ENCODE measurements at regions not wholly inside any gene's neighbourhood (a gene's known extent, or its start where the extent isn't known, plus 50 kb on each side); places are given as distances from the start of the nearest gene placed in this dataset.

DNA sequence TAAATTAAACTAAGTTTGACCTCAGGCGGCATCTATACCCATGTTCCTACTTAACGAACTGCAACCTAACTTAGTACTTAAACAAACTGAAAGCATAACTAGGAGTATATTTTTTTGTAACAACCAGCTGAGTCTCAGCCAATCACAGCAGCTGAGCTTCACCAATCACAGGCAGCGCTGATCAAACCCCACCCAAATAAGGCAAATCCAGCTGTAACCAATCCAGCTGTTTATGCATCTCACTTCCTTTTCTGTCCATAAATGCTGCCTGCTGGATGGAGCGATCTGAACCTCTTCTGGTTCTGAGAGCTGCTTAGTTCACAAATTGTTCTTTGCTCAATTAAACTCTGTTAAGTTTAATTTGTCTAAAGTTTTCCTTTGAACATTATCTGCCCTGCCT, 131.3 kb downstream of the PMP22 start:
- Histone ChIP-seq H3K27ac (ENCODE audit: low read length) (no peak overlapping the region), H3K27me3 (ENCODE audit: control insufficient read depth, insufficient read depth, low read length) (no peaks in the 10 kb centered on the region), H3K4me1 (ENCODE audit: control insufficient read depth, insufficient read depth, low read length) (no peaks in the 10 kb centered on the region), H3K4me3 (ENCODE audit: low read length) (no peak overlapping the region), H3K9me3 (ENCODE audit: control insufficient read depth, insufficient read depth, low read length) (no peaks in the 10 kb centered on the region), H3K36me3 (ENCODE audit: control insufficient read depth, insufficient read depth, low read length) (no peaks in the 10 kb centered on the region)
- intact Hi-C loops (cut with micrococcal nuclease), result no loop called here
- no peak overlapping the region for H3K27ac Mint-ChIP-seq
- no peaks in the 10 kb centered on the region for H3K36me3 Mint-ChIP-seq
- TF ChIP-seq, protein P1, sequence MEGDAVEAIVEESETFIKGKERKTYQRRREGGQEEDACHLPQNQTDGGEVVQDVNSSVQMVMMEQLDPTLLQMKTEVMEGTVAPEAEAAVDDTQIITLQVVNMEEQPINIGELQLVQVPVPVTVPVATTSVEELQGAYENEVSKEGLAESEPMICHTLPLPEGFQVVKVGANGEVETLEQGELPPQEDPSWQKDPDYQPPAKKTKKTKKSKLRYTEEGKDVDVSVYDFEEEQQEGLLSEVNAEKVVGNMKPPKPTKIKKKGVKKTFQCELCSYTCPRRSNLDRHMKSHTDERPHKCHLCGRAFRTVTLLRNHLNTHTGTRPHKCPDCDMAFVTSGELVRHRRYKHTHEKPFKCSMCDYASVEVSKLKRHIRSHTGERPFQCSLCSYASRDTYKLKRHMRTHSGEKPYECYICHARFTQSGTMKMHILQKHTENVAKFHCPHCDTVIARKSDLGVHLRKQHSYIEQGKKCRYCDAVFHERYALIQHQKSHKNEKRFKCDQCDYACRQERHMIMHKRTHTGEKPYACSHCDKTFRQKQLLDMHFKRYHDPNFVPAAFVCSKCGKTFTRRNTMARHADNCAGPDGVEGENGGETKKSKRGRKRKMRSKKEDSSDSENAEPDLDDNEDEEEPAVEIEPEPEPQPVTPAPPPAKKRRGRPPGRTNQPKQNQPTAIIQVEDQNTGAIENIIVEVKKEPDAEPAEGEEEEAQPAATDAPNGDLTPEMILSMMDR (IDR thresholded peaks at IDR 0.05), result no peak
- H3K4me1 Mint-ChIP-seq, result no peaks in the 10 kb centered on the region
- no peak overlapping the region for H3K4me3 Mint-ChIP-seq
- 95% methylated on average over 4 of the region's 4 CpGs for WGBS (ENCODE audit: insufficient coverage)
- ATAC-seq, result no peak
- H3K9me3 Mint-ChIP-seq, result no peaks in the 10 kb centered on the region
- no peak for DNase-seq
- H3K27me3 Mint-ChIP-seq (ENCODE audit: low read depth in 2 of 2), result peaks cover 3 to 24% of the 10 kb centered on the region in 2 donors

DNA sequence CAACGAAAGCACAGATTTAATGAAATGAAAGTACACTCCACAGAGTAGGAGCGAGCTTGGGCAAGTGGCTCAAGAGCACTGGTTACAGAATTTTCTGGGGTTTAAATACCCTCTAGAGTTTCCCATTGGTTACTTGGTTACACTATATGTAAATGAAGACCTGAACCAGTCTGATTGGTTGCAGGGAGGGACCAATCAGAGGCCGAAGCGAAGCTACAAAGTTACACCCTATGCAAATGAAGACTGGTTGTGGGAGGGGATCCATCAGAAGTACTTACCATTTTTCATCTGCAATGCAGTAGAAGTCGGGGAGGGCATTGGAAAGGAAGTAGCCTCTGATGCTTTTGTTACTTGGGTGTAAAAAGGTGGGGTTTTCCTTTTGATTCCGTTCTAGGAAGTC, 132.0 kb downstream of the PMP22 start:
- Histone ChIP-seq H3K36me3 (ENCODE audit: control insufficient read depth, insufficient read depth, low read length) (no peaks in the 10 kb centered on the region), H3K4me3 (ENCODE audit: low read length) (no peak overlapping the region), H3K9me3 (ENCODE audit: control insufficient read depth, insufficient read depth, low read length) (no peaks in the 10 kb centered on the region), H3K27me3 (ENCODE audit: control insufficient read depth, insufficient read depth, low read length) (no peaks in the 10 kb centered on the region), H3K27ac (ENCODE audit: low read length) (no peak overlapping the region), H3K4me1 (ENCODE audit: control insufficient read depth, insufficient read depth, low read length) (no peaks in the 10 kb centered on the region)
- ATAC-seq (no peak), DNase-seq (no peak)
- Mint-ChIP-seq H3K36me3 (no peaks in the 10 kb centered on the region), H3K9me3 (no peaks in the 10 kb centered on the region), H3K4me1 (no peaks in the 10 kb centered on the region), H3K27ac (no peak overlapping the region), H3K4me3 (no peak overlapping the region), H3K27me3 (ENCODE audit: low read depth in 2 of 2) (peaks cover 3 to 24% of the 10 kb centered on the region in 2 donors)
- TF ChIP-seq, protein P1 (IDR thresholded peaks at IDR 0.05), result no peak
- 94% methylated on average over 4 of the region's 6 CpGs for WGBS (ENCODE audit: insufficient coverage)
- intact Hi-C loops (cut with micrococcal nuclease), result no loop called here

DNA sequence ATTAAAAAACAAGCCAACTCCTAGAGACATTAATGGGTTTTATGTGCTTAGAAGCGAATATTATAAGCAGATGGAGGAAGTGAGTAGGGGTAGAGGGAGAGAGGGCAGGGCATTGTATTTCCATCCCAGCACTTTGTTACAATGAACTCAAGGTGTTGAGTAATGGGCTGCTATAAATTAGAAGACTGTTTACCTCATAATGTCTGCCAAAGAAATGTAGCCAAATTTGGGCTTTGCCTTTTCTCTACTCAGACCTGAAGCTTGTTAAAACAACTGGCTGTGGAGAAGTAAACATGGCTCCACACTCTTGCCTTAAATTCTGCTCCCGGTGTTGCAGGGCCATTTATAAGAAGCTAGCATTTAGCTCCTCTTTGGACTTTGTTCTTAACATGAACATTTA, 134.7 kb downstream of the PMP22 start:
- Mint-ChIP-seq H3K27me3 (ENCODE audit: low read depth in 2 of 2) (peaks cover 3 to 12% of the 10 kb centered on the region in 2 donors), H3K27ac (no peak overlapping the region), H3K36me3 (no peaks in the 10 kb centered on the region), H3K4me1 (no peaks in the 10 kb centered on the region), H3K9me3 (no peaks in the 10 kb centered on the region), H3K4me3 (no peak overlapping the region)
- no peaks in the 10 kb centered on the region for H3K27me3 ChIP-seq (ENCODE audit: control insufficient read depth, insufficient read depth, low read length)
- no peak for DNase-seq
- H3K27ac ChIP-seq (ENCODE audit: low read length), result no peak overlapping the region
- H3K4me1 ChIP-seq (ENCODE audit: control insufficient read depth, insufficient read depth, low read length), result no peaks in the 10 kb centered on the region
- 84% methylated on average over 2 of the region's 2 CpGs for WGBS (ENCODE audit: insufficient coverage)
- intact Hi-C loops (cut with micrococcal nuclease), result no loop called here
- H3K36me3 ChIP-seq (ENCODE audit: control insufficient read depth, insufficient read depth, low read length), result no peaks in the 10 kb centered on the region
- no peaks in the 10 kb centered on the region for H3K9me3 ChIP-seq (ENCODE audit: control insufficient read depth, insufficient read depth, low read length)
- no peak overlapping the region for H3K4me3 ChIP-seq (ENCODE audit: low read length)
- TF ChIP-seq, protein P1 (IDR thresholded peaks at IDR 0.05), result no peak
- no peak for ATAC-seq

DNA sequence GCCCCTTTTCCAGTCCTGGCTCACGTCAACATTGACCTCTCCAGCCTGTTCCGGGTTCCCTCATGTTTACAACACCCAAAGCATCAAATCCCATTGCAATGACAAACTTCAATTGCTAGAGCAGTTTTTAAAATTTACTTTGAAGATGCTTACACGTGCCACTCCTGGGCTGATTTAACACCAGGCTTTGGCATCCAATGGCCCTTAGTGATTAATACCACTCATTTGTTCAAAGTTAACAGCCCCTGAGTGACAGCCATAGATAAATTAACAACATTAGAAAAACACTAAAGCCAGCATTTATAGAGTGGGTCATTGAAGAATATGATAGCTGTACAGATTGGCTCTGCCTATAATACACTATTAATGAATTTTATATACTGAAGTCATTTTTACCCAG, 135.1 kb downstream of the PMP22 start:
- no peak overlapping the region for H3K4me3 ChIP-seq (ENCODE audit: low read length)
- no peak for ATAC-seq
- Mint-ChIP-seq H3K4me3 (no peak overlapping the region), H3K27ac (no peak overlapping the region), H3K9me3 (peaks cover 0 to 2% of the 10 kb centered on the region in 2 donors), H3K36me3 (no peaks in the 10 kb centered on the region), H3K27me3 (ENCODE audit: low read depth in 2 of 2) (peaks cover 5 to 7% of the 10 kb centered on the region in 2 donors), H3K4me1 (no peaks in the 10 kb centered on the region)
- H3K27ac ChIP-seq (ENCODE audit: low read length), result no peak overlapping the region
- WGBS (ENCODE audit: insufficient coverage), result 69% methylated on average over 3 of the region's 3 CpGs
- no peaks in the 10 kb centered on the region for H3K27me3 ChIP-seq (ENCODE audit: control insufficient read depth, insufficient read depth, low read length)
- intact Hi-C loops (cut with micrococcal nuclease), result no loop called here
- TF ChIP-seq, protein P1 (IDR thresholded peaks at IDR 0.05), result no peak
- no peak for DNase-seq
- H3K4me1 ChIP-seq (ENCODE audit: control insufficient read depth, insufficient read depth, low read length), result no peaks in the 10 kb centered on the region
- H3K36me3 ChIP-seq (ENCODE audit: control insufficient read depth, insufficient read depth, low read length), result no peaks in the 10 kb centered on the region
- H3K9me3 ChIP-seq (ENCODE audit: control insufficient read depth, insufficient read depth, low read length), result no peaks in the 10 kb centered on the region

Data from natural killer cell (primary cell).